ENCODE measurements at regions not wholly inside any gene's neighbourhood (a gene's known extent, or its start where the extent isn't known, plus 50 kb on each side); places are given as distances from the start of the nearest gene placed in this dataset.

- DNase-seq (ENCODE audit: low spot score) = no peak
These were observed 110.3 kb upstream of the CEP85L start for GRCh38 chr6:118761645-118762044.

GRCh38 chr6:118758946-118759345 is 107.6 kb upstream of the CEP85L start:
- no peak for DNase-seq (ENCODE audit: low spot score)

DNA sequence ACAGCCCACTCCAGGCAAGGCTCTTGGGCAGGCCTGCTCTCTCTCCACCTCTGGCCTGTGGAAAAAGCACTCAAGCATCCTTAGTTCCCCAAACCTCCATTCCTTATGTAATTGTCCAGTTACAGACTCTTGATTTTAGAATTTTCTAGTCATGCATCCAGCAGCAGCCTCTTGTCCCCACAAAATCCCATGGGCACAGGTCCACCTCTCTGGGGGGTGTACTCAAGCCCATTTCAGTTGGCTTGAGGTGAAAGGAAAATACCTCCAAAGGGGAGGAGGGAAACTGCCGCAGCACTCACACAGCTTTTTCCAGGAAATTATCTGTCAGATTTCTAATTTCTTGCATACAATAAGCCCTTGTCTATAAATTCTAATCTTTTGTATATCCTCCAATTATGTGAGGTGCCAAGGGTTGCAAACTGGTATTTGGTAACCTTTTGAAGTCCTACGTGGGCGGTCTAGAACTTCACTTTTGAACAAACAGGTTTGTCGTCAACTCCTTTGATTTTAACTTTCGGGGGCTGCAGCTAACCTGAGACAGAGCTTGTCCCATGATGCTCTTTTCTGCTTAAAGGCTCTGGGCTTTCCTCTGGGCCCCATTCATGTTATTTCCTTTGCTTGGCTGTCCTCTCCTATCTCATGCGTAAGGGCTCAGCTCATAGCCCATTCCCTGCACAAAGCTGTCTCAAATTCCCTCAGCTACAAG is 104.7 kb upstream of the CEP85L start:
- no peak for DNase-seq (ENCODE audit: low spot score)

DNA sequence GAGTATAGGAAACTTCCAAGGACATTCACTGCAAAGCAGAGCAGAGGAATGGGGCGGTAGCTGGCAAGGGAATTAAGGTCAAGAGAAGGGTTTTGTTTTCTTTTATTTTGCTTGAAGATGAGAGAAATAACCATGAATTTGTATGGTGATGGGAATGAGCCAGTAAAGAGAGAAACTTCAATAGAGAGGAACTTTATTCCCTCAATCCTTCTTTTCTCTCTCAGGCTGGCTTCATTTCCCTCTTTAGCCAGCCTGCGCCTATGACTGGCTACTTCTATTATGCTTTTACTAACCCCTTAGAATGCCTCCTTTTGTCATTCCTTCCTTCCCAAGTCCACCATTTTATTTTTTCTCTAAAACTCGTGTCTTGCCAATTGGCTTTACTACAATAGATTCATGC is 101.4 kb upstream of the CEP85L start:
- DNase-seq (ENCODE audit: low spot score) = no peak

GRCh38 chr6:118751072-118751471 is 99.7 kb upstream of the CEP85L start:
- DNase-seq (ENCODE audit: low spot score) = no peak

DNA sequence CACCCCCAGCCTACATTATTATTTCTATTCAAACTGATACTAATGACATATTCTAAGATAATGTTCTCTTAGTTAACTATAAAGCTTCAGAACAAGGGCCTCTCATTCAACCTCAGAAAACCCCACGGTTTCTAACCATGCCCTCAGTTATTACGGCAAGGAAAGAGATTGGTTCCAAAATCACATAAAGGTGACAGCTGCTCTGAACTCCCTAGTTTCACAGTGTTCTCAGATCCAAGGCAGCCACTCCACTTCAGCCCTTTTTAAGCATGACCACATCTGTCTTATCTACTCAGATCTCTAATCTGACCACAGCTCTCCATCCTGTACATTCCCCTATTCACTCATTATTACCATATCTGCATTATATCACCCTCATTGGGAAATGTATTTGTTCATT is 98.8 kb upstream of the CEP85L start:
- no peak for DNase-seq (ENCODE audit: low spot score)

- peak; percentile 82 for DNase-seq (ENCODE audit: low spot score)
These were observed 97.1 kb upstream of the CEP85L start for GRCh38 chr6:118748311-118749062.

- DNase-seq (ENCODE audit: low spot score) = no peak
These were observed 95.4 kb upstream of the CEP85L start for GRCh38 chr6:118746825-118747174.

GRCh38 chr6:118746145-118746824 is 94.9 kb upstream of the CEP85L start:
- no peak for DNase-seq (ENCODE audit: low spot score)

- no peak for DNase-seq (ENCODE audit: low spot score)
These were observed 93.8 kb upstream of the CEP85L start for GRCh38 chr6:118745156-118745555.

DNA sequence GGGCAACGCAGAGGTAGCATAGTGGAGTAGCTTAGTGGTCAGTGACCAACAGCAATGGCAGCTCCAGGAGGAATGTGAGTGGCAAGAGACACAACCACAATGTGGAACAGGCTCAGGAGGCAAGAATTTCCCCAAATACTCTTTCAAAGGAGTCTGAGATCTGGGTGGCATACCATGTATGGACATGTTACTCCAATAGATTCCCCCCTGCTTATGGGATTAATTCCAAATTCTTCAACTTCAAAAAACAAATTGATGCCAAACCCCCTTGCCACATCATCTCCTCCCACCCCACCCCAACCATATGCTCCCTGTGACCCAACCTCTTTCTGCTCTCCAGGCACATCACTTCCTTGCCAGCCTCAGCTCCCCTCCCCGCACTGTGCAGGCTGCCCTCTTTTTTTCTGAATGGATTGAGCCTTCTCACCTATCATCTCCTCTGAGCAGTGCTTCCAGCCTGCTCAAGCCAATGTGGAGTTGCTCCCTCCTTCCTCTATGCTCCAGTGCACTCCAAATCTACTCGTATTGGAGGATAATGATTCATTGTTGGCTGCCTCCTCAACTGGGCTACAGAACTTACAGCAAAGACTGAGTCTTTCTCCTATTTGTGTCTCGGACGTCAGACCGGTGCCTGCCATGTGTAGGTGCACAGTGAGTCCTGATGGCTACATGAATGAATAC is 93.0 kb upstream of the CEP85L start:
- peak; percentile 75 for DNase-seq (ENCODE audit: low spot score)

GRCh38 chr6:118743746-118744145 is 92.4 kb upstream of the CEP85L start:
- peak; percentile 41 for DNase-seq (ENCODE audit: low spot score)

GRCh38 chr6:118740372-118740771 is 89.0 kb upstream of the CEP85L start:
- no peak for DNase-seq (ENCODE audit: low spot score)

DNA sequence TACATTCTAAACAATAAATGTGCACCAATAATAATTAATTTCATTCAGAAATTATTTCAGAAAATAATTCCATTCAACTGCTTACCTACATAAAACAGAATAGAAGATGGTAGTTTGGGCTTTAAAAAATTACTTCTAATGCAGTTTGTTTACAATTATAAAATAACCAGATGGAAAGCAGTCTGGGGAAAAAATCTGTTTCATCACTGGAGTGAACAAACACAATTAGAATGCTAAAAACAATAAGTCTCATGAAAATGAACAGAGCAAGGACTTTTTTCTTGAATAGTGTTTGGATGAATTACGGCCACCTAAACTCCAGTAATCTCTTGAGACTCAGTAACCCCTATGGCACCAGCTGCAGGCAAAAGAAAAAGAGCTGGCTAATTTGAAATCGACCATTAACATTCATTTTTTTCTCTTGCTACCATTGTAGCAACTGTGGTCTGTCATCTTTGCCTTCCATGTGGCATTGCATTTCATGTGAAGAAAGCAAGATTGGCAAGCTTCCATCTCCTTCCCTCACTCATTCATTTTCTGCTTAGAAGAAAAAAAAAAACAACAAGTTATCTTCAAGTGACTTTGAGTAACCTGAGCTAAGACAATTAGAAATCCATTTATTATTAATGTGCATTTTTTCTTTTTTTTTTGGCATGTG is 88.4 kb upstream of the CEP85L start:
- no peak for DNase-seq (ENCODE audit: low spot score)

DNA sequence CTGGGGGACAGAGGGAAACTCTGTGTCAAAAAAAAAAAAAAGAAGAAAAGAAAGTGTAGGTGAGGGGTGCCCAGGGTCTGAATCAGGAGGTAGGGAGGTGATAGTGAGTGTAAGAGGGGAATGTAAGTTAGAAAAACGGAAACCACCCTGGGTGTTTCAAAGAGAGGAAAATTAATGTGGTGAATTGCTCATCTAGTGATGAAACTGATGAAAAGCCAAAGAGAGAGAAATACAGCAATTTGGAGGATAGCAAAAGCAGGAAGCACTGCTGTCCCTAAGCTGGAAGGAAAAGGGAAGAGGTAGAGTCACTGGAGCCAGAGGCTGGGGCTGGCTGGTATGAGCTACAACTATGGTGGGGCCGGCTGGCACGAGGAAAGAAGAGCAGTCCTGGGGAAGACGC is 85.0 kb upstream of the CEP85L start:
- DNase-seq (ENCODE audit: low spot score) = no peak

GRCh38 chr6:118735320-118735719 is 83.9 kb upstream of the CEP85L start:
- DNase-seq (ENCODE audit: low spot score) = no peak

DNA sequence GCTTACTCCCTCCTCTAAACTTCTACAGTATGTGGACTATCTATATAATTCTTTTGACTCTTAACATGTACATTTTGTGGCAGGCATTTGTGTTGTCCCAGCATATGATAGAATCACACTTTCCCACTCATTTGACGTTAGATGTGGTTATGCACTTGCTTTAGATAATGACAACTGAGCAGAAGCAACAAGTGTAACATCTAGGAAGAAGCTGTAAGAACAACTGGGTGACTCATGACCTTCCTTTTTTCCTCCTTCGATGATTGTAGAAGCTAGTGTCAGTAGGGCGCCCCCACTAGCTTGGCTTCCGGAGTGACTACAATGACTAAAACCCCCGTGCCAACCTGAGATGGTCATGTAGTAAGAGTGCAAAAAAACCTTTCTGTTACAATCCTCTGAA is 74.6 kb upstream of the CEP85L start:
- DNase-seq (ENCODE audit: low spot score) = no peak

DNA sequence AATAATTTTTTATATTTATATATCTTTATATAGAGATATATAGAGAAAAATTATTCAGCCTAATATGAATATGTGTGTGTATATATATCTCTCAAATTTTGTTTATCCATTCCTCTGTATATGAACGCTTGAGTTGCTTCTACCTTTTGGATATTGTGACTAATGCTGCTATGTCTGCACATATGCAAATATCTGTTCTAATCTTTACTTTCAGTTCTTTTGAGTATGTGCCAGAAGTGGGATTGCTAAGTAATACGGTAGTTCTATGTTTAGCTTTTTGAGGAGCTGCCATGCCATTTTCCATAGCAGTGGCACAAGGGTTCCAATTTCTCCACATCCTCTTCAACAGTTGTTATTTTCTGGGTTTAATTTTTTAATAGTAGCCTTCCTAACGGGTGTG is 72.8 kb upstream of the CEP85L start:
- DNase-seq (ENCODE audit: low spot score) = no peak

DNA sequence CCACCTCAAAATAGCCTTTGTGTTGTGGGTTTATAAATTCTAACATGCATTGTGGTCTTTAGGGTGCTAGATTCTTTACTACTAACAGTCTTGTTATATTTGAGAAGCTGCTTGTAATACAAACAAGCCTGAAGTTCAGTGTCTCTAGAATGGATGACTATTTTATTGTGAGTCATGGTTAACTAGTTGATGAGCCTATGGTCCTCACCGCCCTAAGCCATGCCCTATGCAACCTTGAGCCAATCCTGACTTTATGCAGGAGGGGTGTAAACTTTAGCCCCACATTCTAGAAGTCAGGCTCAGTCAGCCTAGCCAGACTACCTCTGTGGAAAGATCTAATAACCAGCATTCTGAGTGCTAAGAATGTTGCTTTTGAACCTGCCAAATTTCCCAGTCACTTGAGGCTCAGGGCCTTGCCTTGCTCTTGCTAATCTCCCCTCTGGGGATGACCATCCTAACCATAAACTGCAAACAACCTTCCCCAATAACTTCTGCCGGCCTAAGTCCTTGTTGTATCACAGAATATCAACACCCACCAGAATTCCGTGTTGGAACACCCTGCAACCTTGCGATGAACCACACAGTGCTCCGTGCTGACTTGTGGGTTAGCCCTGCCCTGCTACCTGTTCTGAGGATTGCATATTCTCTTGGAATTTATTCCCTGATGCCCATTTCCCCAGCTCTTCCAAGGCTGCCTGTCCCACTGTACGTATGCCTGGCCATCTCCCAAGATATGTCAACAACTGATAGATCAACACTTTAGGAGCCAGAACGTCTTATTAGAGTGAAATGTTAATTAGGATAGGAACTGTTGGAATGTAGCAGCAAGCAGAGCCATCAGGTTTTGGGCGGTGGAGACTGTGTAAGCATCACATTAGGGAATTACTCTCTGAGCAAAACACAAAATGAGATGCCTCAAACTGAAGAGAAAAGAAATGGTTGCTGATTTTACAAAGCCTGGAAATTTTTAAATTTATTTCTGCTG is 71.7 kb upstream of the CEP85L start:
- DNase-seq (ENCODE audit: low spot score) = no peak

GRCh38 chr6:118720125-118720473 is 68.7 kb upstream of the CEP85L start:
- no peak for DNase-seq (ENCODE audit: low spot score)

Measured in AG08395 (cell line).